ENCODE measurements at regions not wholly inside any gene's neighbourhood (a gene's known extent, or its start where the extent isn't known, plus 50 kb on each side); places are given as distances from the start of the nearest gene placed in this dataset.

GRCh38 chr17:5821803-5822202, 237.5 kb upstream of the NLRP1 start:
- DNase-seq (no peak), ATAC-seq (ENCODE audit: low read depth) (no peak)
- Histone ChIP-seq H3K4me1 (ENCODE audit: control insufficient read depth, insufficient read depth, low read length) (peaks cover 5% of the 10 kb centered on the region), H4K91ac (ENCODE audit: insufficient read depth, low read depth, low read length) (no peak overlapping the region), H3K27ac (ENCODE audit: insufficient read depth, low read length) (no peak overlapping the region), H3K4me2 (ENCODE audit: low read depth, low read length) (no peak overlapping the region), H2BK15ac (ENCODE audit: low read depth, low read length) (no peak overlapping the region), H2BK20ac (ENCODE audit: low read depth, low read length) (no peak overlapping the region), H2BK120ac (ENCODE audit: low read depth, low read length) (no peak overlapping the region), H3K9me3 (ENCODE audit: control insufficient read depth, insufficient read depth, low read length) (0 out of 2 replicates have a peak, but pooled peaks cover 2% of the 10 kb centered on the region), H2AK5ac (ENCODE audit: low read depth, low read length) (no peak overlapping the region), H4K20me1 (ENCODE audit: insufficient read depth, low read length) (no peaks in the 10 kb centered on the region), H3K23ac (ENCODE audit: low read depth, low read length) (no peak overlapping the region), H2AK9ac (replicated peaks; ENCODE audit: low read depth, low read length, poor library complexity) (no peak overlapping the region), H3K18ac (ENCODE audit: low read depth, low read length) (no peak overlapping the region), H3K14ac (replicated peaks; ENCODE audit: low read depth, low read length) (no peak overlapping the region), H3K4me3 (ENCODE audit: insufficient read depth, low read depth, low read length) (no peak overlapping the region), H3K27me3 (ENCODE audit: control insufficient read depth, insufficient read depth, low read length) (no peaks in the 10 kb centered on the region), H3K9me1 (ENCODE audit: insufficient read depth, low read length) (peaks cover 5% of the 10 kb centered on the region; the same call in 1 of the 2 replicates), H2AFZ (replicated peaks; ENCODE audit: low read length, poor library complexity) (no peak overlapping the region), H2BK5ac (ENCODE audit: low read depth, low read length, poor library complexity, severe bottlenecking) (no peak overlapping the region), H3K56ac (ENCODE audit: extremely low read depth, insufficient read depth, low read length) (no peak overlapping the region), H3K4ac (ENCODE audit: low read depth, low read length) (no peak overlapping the region), H4K8ac (ENCODE audit: low read depth in 2 of 2, low read length in 2 of 2) (no peak overlapping the region), H3K79me1 (ENCODE audit: low read depth in 1 of 2, low read length in 2 of 2) (no peaks in the 10 kb centered on the region), H3K36me3 (ENCODE audit: control insufficient read depth, insufficient read depth, low read length) (no peaks in the 10 kb centered on the region), H4K5ac (ENCODE audit: low read depth, low read length) (no peak overlapping the region), H3K9ac (ENCODE audit: low read depth, low read length) (no peak overlapping the region)
- in situ Hi-C loops (cut with MboI; ENCODE audit: low sequenced_read_pairs), result no loop called here
- POLR2A ChIA-PET (ENCODE audit: unreplicated experiment), result no interaction called here
- CTCF ChIA-PET, result no interaction called here
- TF ChIP-seq RAD21 (IDR thresholded peaks at IDR 0.05; ENCODE audit: low read length), result no peak
- TF ChIP-seq RFX5 (IDR thresholded peaks at IDR 0.05; ENCODE audit: low read depth, low read length), result no peak
- no peak for TF ChIP-seq MXI1 (IDR thresholded peaks at IDR 0.05; ENCODE audit: borderline replicate concordance, low read depth, low read length)
- no peak for TF ChIP-seq FOS (IDR thresholded peaks at IDR 0.05; ENCODE audit: low read depth, low read length)
- TF ChIP-seq MAFK (IDR thresholded peaks at IDR 0.05; ENCODE audit: low read depth, low read length), result no peak
- no peak for TF ChIP-seq POLR2A (IDR thresholded peaks at IDR 0.05; ENCODE audit: low read depth, low read length)
- no peak for TF ChIP-seq CHD1 (IDR thresholded peaks at IDR 0.05; ENCODE audit: low read depth, low read length)
- TF ChIP-seq USF2 (IDR thresholded peaks at IDR 0.05; ENCODE audit: low read depth, low read length), result no peak
- TF ChIP-seq SMC3 (IDR thresholded peaks at IDR 0.05; ENCODE audit: low read depth, low read length), result no peak
- TF ChIP-seq NFE2L2 (IDR thresholded peaks at IDR 0.05; ENCODE audit: low read depth, low read length), result no peak
- TF ChIP-seq CEBPB (IDR thresholded peaks at IDR 0.05; ENCODE audit: low read depth, low read length), result no peak
- no peak for TF ChIP-seq RCOR1 (IDR thresholded peaks at IDR 0.05; ENCODE audit: insufficient replicate concordance, low read length)
- TF ChIP-seq MAZ (IDR thresholded peaks at IDR 0.05; ENCODE audit: borderline replicate concordance, low read depth, low read length), result no peak
- TF ChIP-seq BHLHE40 (IDR thresholded peaks at IDR 0.05; ENCODE audit: low read depth, low read length), result no peak
- no peak for TF ChIP-seq ELK1 (IDR thresholded peaks at IDR 0.05; ENCODE audit: borderline replicate concordance, low read depth, low read length)
- intact Hi-C loops (cut with micrococcal nuclease), result no loop called here
- dilution Hi-C loops (cut with HindIII; ENCODE audit: low sequenced_read_pairs, unreplicated experiment), result no loop called here
- WGBS, 2 experiments (ENCODE audit: extremely low coverage in 2 of 2, insufficient read length in 1 of 2), result no CpG with 5 or more reads among the region's 4 CpGs
- no TSS peak for BruUV-seq (replicated peaks)
